ENCODE measurements at regions not wholly inside any gene's neighbourhood (a gene's known extent, or its start where the extent isn't known, plus 50 kb on each side); places are given as distances from the start of the nearest gene placed in this dataset.

DNA sequence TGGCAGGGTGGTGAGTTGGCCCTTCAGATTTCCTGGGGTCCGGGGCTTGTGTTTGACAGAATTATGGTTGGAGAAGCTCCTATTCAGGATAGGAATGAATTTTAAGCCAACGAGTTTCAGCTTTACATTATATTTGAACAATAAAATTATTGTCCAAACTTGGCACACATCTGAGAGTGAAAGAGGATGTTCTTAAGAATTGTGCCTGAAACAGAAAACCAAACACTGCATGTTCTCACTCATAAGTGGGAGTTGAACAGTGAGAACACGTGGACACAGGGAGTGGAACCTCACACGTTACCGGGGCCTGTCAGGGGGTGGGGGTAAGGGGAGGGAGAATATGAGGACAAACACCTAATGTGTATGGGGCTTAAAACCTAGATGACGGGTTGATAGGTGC lies 111.8 kb upstream of the ACTBL2 start:
- TF ChIP-seq, protein P1, sequence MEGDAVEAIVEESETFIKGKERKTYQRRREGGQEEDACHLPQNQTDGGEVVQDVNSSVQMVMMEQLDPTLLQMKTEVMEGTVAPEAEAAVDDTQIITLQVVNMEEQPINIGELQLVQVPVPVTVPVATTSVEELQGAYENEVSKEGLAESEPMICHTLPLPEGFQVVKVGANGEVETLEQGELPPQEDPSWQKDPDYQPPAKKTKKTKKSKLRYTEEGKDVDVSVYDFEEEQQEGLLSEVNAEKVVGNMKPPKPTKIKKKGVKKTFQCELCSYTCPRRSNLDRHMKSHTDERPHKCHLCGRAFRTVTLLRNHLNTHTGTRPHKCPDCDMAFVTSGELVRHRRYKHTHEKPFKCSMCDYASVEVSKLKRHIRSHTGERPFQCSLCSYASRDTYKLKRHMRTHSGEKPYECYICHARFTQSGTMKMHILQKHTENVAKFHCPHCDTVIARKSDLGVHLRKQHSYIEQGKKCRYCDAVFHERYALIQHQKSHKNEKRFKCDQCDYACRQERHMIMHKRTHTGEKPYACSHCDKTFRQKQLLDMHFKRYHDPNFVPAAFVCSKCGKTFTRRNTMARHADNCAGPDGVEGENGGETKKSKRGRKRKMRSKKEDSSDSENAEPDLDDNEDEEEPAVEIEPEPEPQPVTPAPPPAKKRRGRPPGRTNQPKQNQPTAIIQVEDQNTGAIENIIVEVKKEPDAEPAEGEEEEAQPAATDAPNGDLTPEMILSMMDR (IDR thresholded peaks at IDR 0.05): no peak
- TF ChIP-seq EP300 (IDR thresholded peaks at IDR 0.05) (no peak), POLR2A (IDR thresholded peaks at IDR 0.05) (no peak)

Data from ovary (tissue), 3 donors.